Endothelial cell of umbilical vein (primary cell): ENCODE measurements at regions not wholly inside any gene's neighbourhood (a gene's known extent, or its start where the extent isn't known, plus 50 kb on each side); places are given as distances from the start of the nearest gene placed in this dataset.

Source experiments
- BruUV-seq: library from RNA; stranded (reverse); fragments of 400-500 nt; replicated peaks from 2 replicates; lab custom pipeline; 2021; lab: Mats Ljungman, UMichigan
- CTCF ChIA-PET: fragments of 300-600, 350-600 bp; sonication (Branson Sonifier 250); formaldehyde crosslinking; loops from one replicate; lab custom pipeline; 2021; ENCODE audit warnings: antibody characterized with exemption, inconsistent platforms; lab: Charles Lee
- POLR2A ChIA-PET: fragments of 300-600, 350-600 bp; sonication (Branson Sonifier 250); formaldehyde crosslinking; loops from one replicate; lab custom pipeline; 2021; ENCODE audit warnings: antibody characterized with exemption, inconsistent platforms; lab: Charles Lee
- DNase-seq: peaks from one replicate; pipeline ENCODE4 v3.0.0-alpha.2; 2011; ENCODE audit warnings: low read depth, low spot score
- FAIRE-seq: peaks from 2 replicates; lab custom pipeline; 2011; peaks lifted over from hg19 to GRCh38; lab: Jason Lieb, UNC
- H2AFZ ChIP-seq: 2 replicates; pipeline ENCODE4 v1.6.0; 2012; ENCODE audit warnings: low read depth, low read length, control low read depth, inconsistent platforms
- H3K27ac ChIP-seq: 2 replicates; pipeline ENCODE4 v1.5.1; 2011; ENCODE audit warnings: low read depth, mild to moderate bottlenecking, control low read depth, low read length, moderate library complexity; ENCODE audit not compliant: insufficient read depth
- H3K27me3 ChIP-seq, 2 experiments: 2 replicates each; pipeline versions ENCODE4 v1.6.0 to v1.6.1; 2011; ENCODE audit warnings: low read length in 2 of 2, mixed read lengths in 1 of 2; ENCODE audit not compliant: control insufficient read depth in 2 of 2, insufficient read depth in 2 of 2
- H3K36me3 ChIP-seq, 2 experiments: 2 replicates in 1 of 2; 3 replicates in 1 of 2; pipeline ENCODE4 v1.5.1; 2011; ENCODE audit warnings: low read length in 2 of 2, mild to moderate bottlenecking in 1 of 2, moderate library complexity in 1 of 2; ENCODE audit not compliant: control insufficient read depth in 2 of 2, insufficient read depth in 2 of 2; ENCODE audit errors: extremely low read depth in 1 of 2
- H3K4me1 ChIP-seq: 3 replicates; pipeline ENCODE4 v1.5.1; 2011; ENCODE audit warnings: mild to moderate bottlenecking, low read length; ENCODE audit not compliant: control insufficient read depth, insufficient read depth; ENCODE audit errors: extremely low read depth
- H3K4me2 ChIP-seq: 2 replicates; pipeline ENCODE4 v1.6.1; 2011; ENCODE audit warnings: low read length, control low read depth, mixed read lengths; ENCODE audit not compliant: insufficient read depth
- H3K4me3 ChIP-seq, 3 experiments: fragments of 200-600 bp in 1 of 3; sonication (generic), shearing (Covaris generic) in 1 of 3; replicated peaks in 1 of 3; 2 replicates each; pipeline ENCODE4 v1.5.1; 2011 to 2016; ENCODE audit warnings: control low read depth in 3 of 3, low read length in 3 of 3, mild to moderate bottlenecking in 2 of 3, inconsistent platforms in 1 of 3, low read depth in 1 of 3, moderate library complexity in 1 of 3; ENCODE audit not compliant: insufficient read depth in 1 of 3
- H3K79me2 ChIP-seq: 2 replicates; pipeline ENCODE4 v1.6.0; 2012; ENCODE audit warnings: low read length, inconsistent platforms; ENCODE audit not compliant: control insufficient read depth, insufficient read depth
- H3K9ac ChIP-seq: replicated peaks from 2 replicates; pipeline ENCODE3; 2011; ENCODE audit warnings: low read length, control low read depth; ENCODE audit not compliant: insufficient read depth; ENCODE audit errors: extremely low read depth
- H3K9me1 ChIP-seq: replicated peaks from 3 replicates; pipeline ENCODE4 v1.6.0; 2011; ENCODE audit warnings: mild to moderate bottlenecking, low read length; ENCODE audit not compliant: control insufficient read depth, insufficient read depth; ENCODE audit errors: extremely low read depth
- H3K9me3 ChIP-seq: replicated peaks from 2 replicates; pipeline ENCODE4 v1.5.1; 2012; ENCODE audit warnings: low read length, inconsistent platforms; ENCODE audit not compliant: control insufficient read depth, insufficient read depth
- H4K20me1 ChIP-seq: replicated peaks from 2 replicates; pipeline ENCODE3; 2011; ENCODE audit warnings: mild to moderate bottlenecking, low read length; ENCODE audit not compliant: control insufficient read depth, insufficient read depth; ENCODE audit errors: extremely low read depth
- EZH2 ChIP-seq: IDR thresholded peaks from 2 replicates; pipeline ENCODE4 v1.6.1; 2012; ENCODE audit warnings: borderline replicate concordance, low read depth, mild to moderate bottlenecking, moderate library complexity, low read length, inconsistent platforms; ENCODE audit not compliant: severe bottlenecking
- dilution Hi-C: fragments of 300-500 bp; cut with MboI; formaldehyde crosslinking; loops from one replicate; pipeline ENCODE4 v1.15.0; 2019; ENCODE audit warnings: low sequenced_read_pairs; ENCODE audit not compliant: extremely low pct_ligation_motif_present
- intact Hi-C: fragments of 100-400 bp; cut with micrococcal nuclease; formaldehyde crosslinking; loops from one replicate; pipeline ENCODE4 v1.10.0; 2022

- intact Hi-C loops (no loop called here), dilution Hi-C loops (no loop called here)
- no peak overlapping the region for H3K9ac ChIP-seq
- no peaks in the 10 kb centered on the region for H3K9me3 ChIP-seq
- ChIA-PET CTCF (interaction anchor here (1.6 to 2.0 kb wide), 2 partner anchors 18 kb away, joined by 5 to 9 read pairs; no protein-coding TSS in a partner anchor), POLR2A (no interaction called here)
- FAIRE-seq (no peak), DNase-seq (no peak)
- H3K4me2 ChIP-seq, result no peak overlapping the region
- BruUV-seq, result no TSS peak
- no peaks in the 10 kb centered on the region for H3K9me1 ChIP-seq
- H3K27ac ChIP-seq, result no peak overlapping the region
- H3K79me2 ChIP-seq, result no peaks in the 10 kb centered on the region
- no peak overlapping the region for H3K4me3 ChIP-seq
- no peak overlapping the region for H2AFZ ChIP-seq
- H3K36me3 ChIP-seq, result no peaks in the 10 kb centered on the region
- H4K20me1 ChIP-seq, result no peaks in the 10 kb centered on the region
- no peak for TF ChIP-seq EZH2
- no peaks in the 10 kb centered on the region for H3K4me1 ChIP-seq
- peaks cover 0 to 2% of the 10 kb centered on the region in 2 experiments for H3K27me3 ChIP-seq
These were observed 51.1 kb upstream of the OPN4 start for GRCh38 chr10:86603256-86603655.
